GM19372 (cell line): ENCODE measurements at regions not wholly inside any gene's neighbourhood (a gene's known extent, or its start where the extent isn't known, plus 50 kb on each side); places are given as distances from the start of the nearest gene placed in this dataset.

Source experiments
- ATAC-seq: cut with Tn5 transposase; IDR thresholded peaks from one replicate; pipeline ENCODE4 v1.9.1; 2021; ENCODE audit warnings: mild to moderate bottlenecking, low read depth, moderate library complexity; ENCODE audit not compliant: unreplicated experiment

GRCh38 chr2:128368437-128369107 lies 49.9 kb upstream of the HS6ST1 start:
- no peak for ATAC-seq

GRCh38 chr2:128369108-128369555 lies 50.5 kb upstream of the HS6ST1 start:
- ATAC-seq = no peak

GRCh38 chr2:128369602-128370467 lies 51.2 kb upstream of the HS6ST1 start:
- no peak for ATAC-seq

GRCh38 chr2:128370468-128371247 lies 52.0 kb upstream of the HS6ST1 start:
- no peak for ATAC-seq

- ATAC-seq = no peak
Measured at GRCh38 chr2:128371248-128371630, 52.6 kb upstream of the HS6ST1 start.

- no peak for ATAC-seq
Measured at GRCh38 chr2:128371648-128372345, 53.1 kb upstream of the HS6ST1 start.

- ATAC-seq = no peak
Measured at GRCh38 chr2:128372621-128373341, 54.1 kb upstream of the HS6ST1 start.

GRCh38 chr2:128373451-128374000 lies 54.9 kb upstream of the HS6ST1 start:
- no peak for ATAC-seq

- ATAC-seq = no peak
Measured at GRCh38 chr2:128374001-128374710, 55.5 kb upstream of the HS6ST1 start.

- ATAC-seq = no peak
Measured at GRCh38 chr2:128374711-128375413, 56.2 kb upstream of the HS6ST1 start.

- ATAC-seq = no peak
Measured at GRCh38 chr2:128375454-128375853, 56.8 kb upstream of the HS6ST1 start.

- no peak for ATAC-seq
Measured at GRCh38 chr2:128376241-128377041, 57.8 kb upstream of the HS6ST1 start.

GRCh38 chr2:128377071-128377910 lies 58.6 kb upstream of the HS6ST1 start:
- no peak for ATAC-seq

GRCh38 chr2:128378231-128379020 lies 59.8 kb upstream of the HS6ST1 start:
- ATAC-seq = no peak

GRCh38 chr2:128379021-128380015 lies 60.6 kb upstream of the HS6ST1 start:
- ATAC-seq = no peak
